ENCODE measurements at regions not wholly inside any gene's neighbourhood (a gene's known extent, or its start where the extent isn't known, plus 50 kb on each side); places are given as distances from the start of the nearest gene placed in this dataset.

DNA sequence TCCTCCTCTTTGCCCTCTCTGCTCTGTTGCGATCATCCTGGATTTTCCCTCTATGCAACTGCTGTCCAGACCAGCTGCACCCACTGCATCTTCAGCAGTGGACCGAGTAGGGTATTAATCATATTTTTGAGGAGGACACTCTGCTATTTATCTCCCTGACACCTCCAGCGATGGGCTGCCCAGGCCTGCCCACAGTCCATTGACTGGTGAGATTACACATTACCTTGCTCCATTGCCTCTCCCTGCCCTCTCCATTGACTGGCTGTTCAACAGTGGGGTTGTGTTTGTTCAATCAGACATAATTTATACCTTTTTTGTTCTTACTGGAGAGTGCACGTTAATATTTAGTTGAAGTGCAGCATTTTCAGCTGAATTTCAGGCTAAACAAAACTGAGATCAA is 559.3 kb upstream of the ARRDC4 start:
- H3K9me3 Mint-ChIP-seq, result peaks cover 0 to 6% of the 10 kb centered on the region in 2 donors
- DNase-seq (ENCODE audit: low spot score in 2 of 2), result no peak
- ATAC-seq, result no peak
- H3K27ac Mint-ChIP-seq, result no peak overlapping the region
- H3K36me3 Mint-ChIP-seq, result no peaks in the 10 kb centered on the region

DNA sequence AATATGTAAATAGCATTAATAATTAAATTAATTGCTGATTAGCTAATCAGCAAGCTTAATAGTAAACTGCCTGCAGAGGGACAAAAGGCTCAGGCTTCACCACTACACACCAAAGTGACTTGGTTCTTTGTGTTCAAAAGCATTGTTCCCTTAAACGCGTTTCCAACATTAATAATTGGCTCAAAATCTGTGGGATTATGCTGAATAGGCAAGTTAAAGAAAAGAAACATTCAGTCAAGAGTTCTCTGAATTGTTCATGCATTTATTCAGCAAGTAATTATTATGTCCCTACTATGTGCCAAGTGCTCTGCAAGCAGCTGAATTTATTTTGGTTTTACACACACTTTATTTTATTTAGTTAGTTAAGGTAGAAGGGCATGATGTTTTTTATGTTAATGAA is 558.5 kb upstream of the ARRDC4 start:
- no peak for DNase-seq (ENCODE audit: low spot score in 2 of 2)
- Mint-ChIP-seq H3K27ac (no peak overlapping the region), H3K9me3 (peaks cover 0 to 6% of the 10 kb centered on the region in 2 donors), H3K36me3 (no peaks in the 10 kb centered on the region)
- no peak for ATAC-seq

DNA sequence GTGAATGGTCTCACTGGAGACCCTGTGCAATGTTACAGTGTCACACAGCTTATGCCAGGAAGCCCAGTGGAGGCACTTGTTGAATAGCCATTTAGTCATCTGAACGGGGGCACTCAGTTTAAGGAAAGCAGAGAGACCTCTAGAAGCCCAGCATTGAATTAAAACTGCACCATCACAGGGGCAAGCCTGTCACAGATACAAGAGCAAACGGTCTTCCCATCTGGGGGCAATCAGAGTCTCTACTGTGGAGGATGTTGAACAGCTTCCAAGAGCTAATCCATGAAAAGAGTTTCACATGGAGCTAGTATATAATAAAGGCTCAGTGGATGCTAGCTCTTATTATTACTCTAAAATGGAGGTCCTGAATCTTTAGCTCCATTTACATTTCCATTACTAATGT is 553.7 kb upstream of the ARRDC4 start:
- ATAC-seq, result no peak
- Mint-ChIP-seq H3K36me3 (no peaks in the 10 kb centered on the region), H3K27ac (no peak overlapping the region), H3K9me3 (no peaks in the 10 kb centered on the region)
- no peak for DNase-seq (ENCODE audit: low spot score in 2 of 2)

DNA sequence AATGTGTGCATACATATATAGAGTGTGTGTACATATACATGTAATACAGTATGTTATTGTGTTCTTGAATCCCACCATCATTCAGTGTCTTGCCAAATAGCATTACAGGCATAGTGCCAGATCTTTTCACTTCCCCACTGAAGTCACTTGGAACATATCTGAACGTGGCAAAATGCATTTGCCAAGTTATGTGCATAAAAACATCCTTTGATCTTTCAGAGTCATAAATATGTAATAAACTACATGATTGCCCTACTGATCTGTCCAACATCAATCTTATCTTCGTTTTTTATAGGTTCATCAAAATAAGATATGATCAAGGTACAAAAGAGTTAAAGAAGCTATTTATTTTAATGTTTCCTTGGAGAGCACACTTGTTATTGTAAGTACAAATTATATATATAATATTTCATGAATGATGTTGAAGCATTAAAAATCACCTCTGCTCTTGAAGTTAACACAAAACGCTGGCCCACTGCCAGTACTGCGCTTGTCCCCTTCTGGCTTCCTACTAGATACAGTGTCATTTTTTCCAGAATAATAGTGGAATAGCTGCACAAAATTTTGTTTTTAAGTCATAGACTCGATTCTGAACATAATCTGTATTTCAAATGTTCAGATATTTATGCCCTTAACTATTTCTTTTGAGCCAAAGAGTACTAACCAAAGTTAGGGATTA is 549.5 kb upstream of the ARRDC4 start:
- no peak for DNase-seq (ENCODE audit: low spot score in 2 of 2)
- H3K9me3 Mint-ChIP-seq, result peaks cover 0 to under 1% of the 10 kb centered on the region in 2 donors
- H3K27ac Mint-ChIP-seq, result no peak overlapping the region
- H3K36me3 Mint-ChIP-seq, result no peaks in the 10 kb centered on the region
- ATAC-seq, result no peak

DNA sequence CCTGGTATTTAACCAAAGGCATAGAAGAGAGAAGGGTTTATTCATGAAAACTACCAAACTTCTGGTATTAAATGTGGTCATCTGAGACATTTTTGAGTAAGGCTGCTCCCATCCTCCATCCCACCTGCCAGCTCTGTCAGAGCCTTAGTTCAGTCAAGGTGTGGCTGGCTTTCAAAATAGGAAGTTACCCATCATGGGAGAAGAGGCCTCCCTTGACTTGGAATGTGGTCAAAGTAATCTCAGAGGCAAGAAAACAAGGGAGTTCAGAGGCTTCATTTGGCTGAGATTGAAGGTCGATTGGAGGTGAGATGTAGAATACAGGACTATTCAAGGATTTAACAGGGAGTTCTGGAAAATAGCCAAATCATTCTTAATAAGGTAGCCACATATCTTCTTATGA is 540.4 kb upstream of the ARRDC4 start:
- DNase-seq (ENCODE audit: low spot score in 2 of 2) (no peak), ATAC-seq (no peak)
- Mint-ChIP-seq H3K27ac (no peak overlapping the region), H3K36me3 (peaks cover 0 to 8% of the 10 kb centered on the region in 2 donors), H3K9me3 (peaks cover 12 to 15% of the 10 kb centered on the region in 2 donors)

DNA sequence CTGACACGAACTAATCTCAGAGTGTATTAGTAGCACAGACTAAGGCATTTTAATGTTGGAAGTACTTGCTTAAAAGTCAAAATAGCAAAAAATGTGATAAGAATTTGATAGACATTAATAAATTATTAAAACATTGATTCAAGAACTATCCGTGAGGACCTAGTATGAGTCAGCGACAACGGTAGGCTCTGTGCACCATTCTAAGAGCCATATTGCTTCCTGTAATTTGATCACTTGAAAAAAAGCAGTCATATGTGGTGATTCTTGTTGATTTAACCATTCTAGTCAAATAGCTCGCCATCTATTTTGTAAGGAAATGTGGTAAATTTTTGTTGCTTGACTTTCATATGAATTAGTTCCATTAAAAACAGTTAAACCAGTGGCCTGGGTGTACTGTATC is 534.9 kb upstream of the ARRDC4 start:
- ATAC-seq (no peak), DNase-seq (ENCODE audit: low spot score in 2 of 2) (no peak)
- Mint-ChIP-seq H3K36me3 (no peaks in the 10 kb centered on the region), H3K9me3 (peaks cover under 1 to 6% of the 10 kb centered on the region in 2 donors), H3K27ac (no peak overlapping the region)

DNA sequence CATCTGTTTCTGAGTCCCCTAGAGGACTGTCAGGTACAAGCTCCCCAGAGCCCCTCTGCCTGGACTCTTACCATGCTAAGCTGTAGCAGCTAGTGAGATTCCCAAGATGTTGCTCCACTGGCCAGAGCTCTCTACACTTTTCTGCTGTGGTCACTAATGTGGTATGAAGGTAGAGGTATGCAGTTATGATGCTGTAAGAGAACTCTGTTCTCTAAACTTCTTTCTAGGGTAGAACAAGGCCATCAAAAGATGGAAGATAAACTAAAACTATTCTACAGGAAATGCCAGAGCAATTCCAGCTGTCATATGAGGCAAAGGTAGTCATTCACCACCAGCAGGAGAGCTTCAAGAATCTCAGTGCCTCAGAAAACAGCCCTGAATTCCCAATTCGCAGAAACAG is 517.4 kb upstream of the ARRDC4 start:
- no peak for ATAC-seq
- Mint-ChIP-seq H3K9me3 (peaks cover 5 to 7% of the 10 kb centered on the region in 2 donors), H3K36me3 (no peaks in the 10 kb centered on the region), H3K27ac (no peak overlapping the region)
- no peak for DNase-seq (ENCODE audit: low spot score in 2 of 2)

DNA sequence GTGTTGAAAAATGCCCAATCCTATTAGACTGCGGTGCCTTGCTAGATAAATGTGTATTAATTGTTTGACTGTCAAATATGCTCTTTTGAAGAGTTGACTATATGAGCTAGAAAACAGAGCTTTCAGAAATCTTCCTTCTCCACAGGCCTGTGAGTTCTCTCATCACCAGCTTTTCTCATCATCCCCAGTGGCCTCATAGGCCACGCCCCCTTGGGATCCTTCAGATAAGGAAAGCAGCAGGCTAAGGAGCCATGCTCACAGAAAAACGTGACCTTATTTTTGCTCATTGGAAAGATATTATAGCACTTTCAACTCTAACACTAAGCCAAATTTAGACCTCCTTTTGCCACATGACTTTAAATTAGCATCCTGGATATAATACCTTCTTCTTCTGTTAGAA is 514.4 kb upstream of the ARRDC4 start:
- Mint-ChIP-seq H3K36me3 (no peaks in the 10 kb centered on the region), H3K9me3 (peaks cover 7 to 8% of the 10 kb centered on the region in 2 donors), H3K27ac (no peak overlapping the region)
- ATAC-seq, result no peak
- DNase-seq (ENCODE audit: low spot score in 2 of 2), result no peak

DNA sequence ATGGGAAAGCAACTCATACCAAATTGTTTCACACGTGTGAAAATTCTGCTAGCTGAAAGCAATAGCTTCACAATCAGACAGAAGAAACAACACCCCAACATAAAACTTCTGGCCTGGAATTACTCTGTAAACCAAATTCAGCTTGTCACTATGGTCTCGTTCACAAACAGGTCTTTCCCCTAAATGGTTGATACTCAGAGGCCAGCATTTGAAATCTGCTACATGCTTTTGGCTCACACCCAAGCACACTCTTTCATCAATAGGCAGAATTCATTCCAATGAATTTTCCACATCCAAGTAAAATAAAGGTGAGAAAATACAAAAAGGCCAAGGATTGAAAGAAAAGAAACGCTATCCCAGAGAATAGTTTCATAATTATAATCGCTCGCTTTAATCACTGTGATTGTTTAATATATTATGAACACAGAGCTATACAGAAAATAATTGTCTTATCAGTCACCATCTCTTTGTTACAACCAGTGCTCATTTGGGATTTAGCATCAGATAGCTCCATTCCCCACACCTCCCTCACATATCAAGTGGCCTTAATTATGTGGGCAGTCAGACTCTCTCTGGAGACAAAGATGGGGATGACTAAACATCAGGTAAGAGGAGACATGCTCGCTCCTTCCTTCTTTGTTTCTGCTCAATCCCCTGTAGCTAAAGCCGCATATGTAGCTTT is 503.8 kb upstream of the ARRDC4 start:
- DNase-seq (ENCODE audit: low spot score in 2 of 2) (no peak), ATAC-seq (no peak)
- no peaks in the 10 kb centered on the region for H3K36me3 Mint-ChIP-seq
- no peaks in the 10 kb centered on the region for H3K9me3 Mint-ChIP-seq
- no peak overlapping the region for H3K27ac Mint-ChIP-seq

DNA sequence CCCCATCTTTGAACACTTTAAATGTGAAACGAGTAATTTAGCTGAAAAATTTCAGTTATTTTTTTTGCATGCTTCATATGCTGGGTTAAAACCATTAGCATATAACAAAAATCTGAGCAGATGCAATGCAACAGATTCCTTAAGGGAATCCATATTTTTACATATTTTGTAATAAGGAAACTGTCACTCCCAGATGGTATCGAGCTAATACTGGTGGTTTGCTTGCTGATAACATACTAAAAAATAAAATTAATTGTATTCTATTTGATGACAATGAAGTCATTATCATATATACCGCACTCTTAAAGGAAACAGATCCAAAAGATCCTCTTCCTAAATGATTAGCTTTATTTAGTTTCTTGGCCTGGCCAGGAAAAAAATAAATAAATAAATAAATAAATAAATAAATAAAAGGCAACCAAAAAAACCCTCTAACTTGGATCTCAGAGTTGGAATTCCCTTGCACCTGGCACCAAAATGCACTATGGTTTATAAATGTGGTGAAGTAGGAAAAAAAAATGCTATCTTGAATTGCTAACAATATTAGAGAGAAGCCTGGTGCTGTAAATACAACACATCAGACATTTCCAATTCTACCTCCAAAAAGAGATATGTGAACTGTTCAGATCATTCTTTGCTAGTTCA is 503.2 kb upstream of the ARRDC4 start:
- H3K36me3 Mint-ChIP-seq, result no peaks in the 10 kb centered on the region
- H3K27ac Mint-ChIP-seq, result no peak overlapping the region
- H3K9me3 Mint-ChIP-seq, result no peaks in the 10 kb centered on the region
- ATAC-seq (no peak), DNase-seq (ENCODE audit: low spot score in 2 of 2) (no peak)

DNA sequence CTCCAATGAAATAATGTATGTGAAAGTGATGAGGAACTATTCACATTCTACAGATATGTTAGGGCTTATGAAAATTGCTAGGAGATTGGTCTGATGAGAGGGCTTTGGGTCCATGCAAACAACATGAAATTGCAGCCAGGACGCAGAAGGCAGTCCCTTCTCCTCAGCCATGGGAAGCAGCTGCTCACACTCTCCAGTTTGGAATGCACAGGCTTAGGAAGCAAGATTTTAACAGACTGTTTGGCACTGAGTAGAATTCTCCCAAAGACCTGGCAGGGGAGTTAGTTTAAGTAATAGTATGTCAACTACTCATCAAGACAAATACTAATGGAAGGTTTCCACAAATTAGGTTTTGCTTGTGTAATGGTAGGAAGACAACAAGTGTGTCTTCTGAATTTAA is 500.7 kb upstream of the ARRDC4 start:
- Mint-ChIP-seq H3K27ac (no peak overlapping the region), H3K9me3 (no peaks in the 10 kb centered on the region), H3K36me3 (no peaks in the 10 kb centered on the region)
- ATAC-seq (no peak), DNase-seq (ENCODE audit: low spot score in 2 of 2) (no peak)

DNA sequence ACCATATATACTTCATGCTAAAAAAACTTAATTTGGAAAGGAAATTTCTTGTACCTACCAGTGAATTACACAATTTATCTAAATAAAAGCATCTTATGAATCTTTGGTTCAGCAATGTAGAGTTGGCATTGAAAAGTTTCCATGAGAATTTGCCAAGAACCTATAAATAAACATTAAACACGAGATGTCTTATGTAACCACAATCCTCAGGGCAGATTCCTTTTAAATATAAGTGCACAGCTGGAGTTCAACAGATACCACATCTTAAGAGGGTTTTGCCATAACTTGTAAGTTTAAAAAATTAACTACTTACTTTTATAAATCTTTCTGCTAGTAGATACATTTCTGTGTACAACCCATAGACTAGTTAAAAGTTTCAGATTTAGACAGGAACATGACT is 499.3 kb upstream of the ARRDC4 start:
- no peak for ATAC-seq
- no peak for DNase-seq (ENCODE audit: low spot score in 2 of 2)
- Mint-ChIP-seq H3K9me3 (peaks cover 0 to 3% of the 10 kb centered on the region in 2 donors), H3K36me3 (no peaks in the 10 kb centered on the region), H3K27ac (no peak overlapping the region)

DNA sequence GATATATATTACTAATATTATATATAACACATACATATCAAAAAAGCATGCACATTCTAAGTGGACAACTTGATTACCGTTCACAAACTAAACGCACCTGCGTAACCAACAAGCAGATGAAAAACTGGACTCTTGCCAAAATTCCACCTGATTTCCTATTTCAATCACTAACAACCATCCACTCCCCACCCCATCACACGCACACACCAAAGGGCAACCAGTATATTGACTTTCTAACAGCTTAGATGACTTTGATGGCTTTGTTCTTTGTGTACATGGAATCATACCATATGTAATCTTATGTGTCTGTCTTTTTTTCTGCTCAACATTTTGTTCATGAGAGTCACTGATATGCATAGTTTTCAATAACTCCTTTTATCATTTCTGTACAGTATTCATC is 496.8 kb upstream of the ARRDC4 start:
- H3K36me3 Mint-ChIP-seq, result no peaks in the 10 kb centered on the region
- ATAC-seq (no peak), DNase-seq (ENCODE audit: low spot score in 2 of 2) (no peak)
- H3K27ac Mint-ChIP-seq, result no peak overlapping the region
- peaks cover 0 to 3% of the 10 kb centered on the region in 2 donors for H3K9me3 Mint-ChIP-seq

DNA sequence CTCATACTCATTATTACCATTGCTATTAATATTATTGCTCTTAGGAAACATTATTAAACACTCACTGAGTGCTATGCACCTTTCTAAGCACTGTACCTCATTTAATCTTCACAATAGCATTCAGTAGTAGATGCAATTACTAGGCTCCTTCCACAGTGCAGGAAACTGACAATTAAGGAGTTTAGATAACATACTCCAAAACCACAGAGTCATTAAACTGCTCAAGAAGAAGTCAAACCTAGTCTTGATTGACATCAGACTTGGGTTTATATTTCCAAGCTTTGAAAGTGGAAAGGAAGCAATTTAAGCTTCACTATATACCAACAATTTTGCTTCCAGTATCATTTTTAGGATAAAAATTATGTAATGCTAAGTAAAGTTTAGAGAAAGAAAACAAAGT is 490.1 kb upstream of the ARRDC4 start:
- DNase-seq (ENCODE audit: low spot score in 2 of 2), result no peak
- Mint-ChIP-seq H3K9me3 (peaks cover 8 to 9% of the 10 kb centered on the region in 2 donors), H3K27ac (no peak overlapping the region), H3K36me3 (no peaks in the 10 kb centered on the region)
- ATAC-seq, result no peak

DNA sequence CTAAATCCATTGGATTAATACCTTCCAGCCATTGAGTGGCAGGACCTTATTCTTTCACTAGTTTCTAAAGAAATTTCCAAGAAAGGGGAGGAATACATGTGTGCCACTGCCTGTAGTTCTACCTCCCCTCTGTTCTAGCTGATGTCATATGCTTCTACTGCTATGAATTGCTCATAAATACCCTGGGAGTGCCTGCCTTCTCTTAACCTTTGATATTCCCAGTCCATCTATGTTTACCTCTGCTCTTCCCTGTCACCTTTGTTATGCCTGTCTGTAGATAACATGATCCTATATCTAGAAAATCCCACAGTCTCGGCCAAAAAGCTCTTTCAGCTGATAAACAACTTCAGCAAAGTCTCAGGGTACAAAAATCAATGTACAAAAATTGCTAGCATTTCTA is 486.9 kb upstream of the ARRDC4 start:
- DNase-seq (ENCODE audit: low spot score in 2 of 2) (no peak), ATAC-seq (no peak)
- no peaks in the 10 kb centered on the region for H3K36me3 Mint-ChIP-seq
- no peak overlapping the region for H3K27ac Mint-ChIP-seq
- H3K9me3 Mint-ChIP-seq, result peaks cover 4 to 9% of the 10 kb centered on the region in 2 donors

DNA sequence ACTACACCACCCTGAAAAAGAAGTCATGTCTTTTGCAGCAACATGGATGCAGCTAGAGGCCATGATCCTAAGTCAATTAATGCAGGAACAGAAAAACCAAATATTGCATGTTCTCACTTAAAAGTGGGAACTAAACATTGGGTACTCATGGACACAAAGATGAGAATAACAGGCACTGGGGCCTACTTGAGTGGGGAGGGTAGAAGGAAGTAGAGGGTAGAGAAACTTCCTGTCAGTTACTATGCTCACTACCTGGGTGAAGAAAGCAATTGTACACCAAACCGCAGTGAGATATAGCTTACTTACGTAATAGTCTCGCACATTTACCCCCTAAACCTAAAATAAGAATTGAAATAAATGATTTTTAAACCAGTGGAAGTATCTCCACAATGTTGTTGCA is 480.5 kb upstream of the ARRDC4 start:
- no peak for ATAC-seq
- no peaks in the 10 kb centered on the region for H3K36me3 Mint-ChIP-seq
- H3K9me3 Mint-ChIP-seq, result peaks cover 4 to 7% of the 10 kb centered on the region in 2 donors
- no peak overlapping the region for H3K27ac Mint-ChIP-seq
- no peak for DNase-seq (ENCODE audit: low spot score in 2 of 2)

DNA sequence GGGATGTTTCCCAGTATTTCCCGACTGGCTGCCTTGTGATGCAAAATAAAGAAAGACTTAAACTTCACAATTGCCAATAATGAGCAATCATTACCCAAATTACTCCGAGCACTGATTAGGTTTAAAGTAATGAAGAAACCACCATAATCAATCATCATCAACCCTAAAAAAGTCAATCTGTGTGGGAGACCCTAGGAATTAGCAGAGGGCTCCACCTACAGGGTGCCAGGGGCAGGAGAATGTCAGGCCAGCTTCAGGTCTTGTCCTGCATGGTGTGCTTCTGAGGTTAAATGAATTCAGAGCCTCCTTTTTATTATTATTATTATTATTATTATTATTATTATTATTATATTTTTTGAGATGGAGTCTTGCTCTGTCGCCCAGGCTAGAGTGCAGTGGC is 478.0 kb upstream of the ARRDC4 start:
- DNase-seq (ENCODE audit: low spot score in 2 of 2) (no peak), ATAC-seq (no peak)
- peaks cover 4 to 13% of the 10 kb centered on the region in 2 donors for H3K9me3 Mint-ChIP-seq
- peaks cover 0 to 7% of the 10 kb centered on the region in 2 donors for H3K36me3 Mint-ChIP-seq
- no peak overlapping the region for H3K27ac Mint-ChIP-seq

DNA sequence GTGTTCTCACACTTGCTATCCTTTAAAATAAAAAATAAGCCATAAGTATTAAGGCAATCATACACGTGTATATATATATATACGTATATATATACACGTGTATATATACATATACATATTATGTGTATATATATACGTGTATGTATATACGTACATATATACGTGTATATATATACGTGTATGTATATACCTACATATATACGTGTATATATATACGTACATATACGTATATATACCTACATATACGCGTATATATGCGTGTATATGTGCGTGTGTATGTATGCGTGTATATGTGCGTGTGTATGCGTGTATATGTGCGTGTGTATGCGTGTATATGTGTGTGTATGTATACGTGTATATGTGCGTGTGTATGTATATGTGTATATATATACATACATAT is 477.3 kb upstream of the ARRDC4 start:
- H3K36me3 Mint-ChIP-seq, result peaks cover 0 to 7% of the 10 kb centered on the region in 2 donors
- no peak overlapping the region for H3K27ac Mint-ChIP-seq
- DNase-seq (ENCODE audit: low spot score in 2 of 2) (no peak), ATAC-seq (no peak)
- H3K9me3 Mint-ChIP-seq, result peaks cover 4 to 13% of the 10 kb centered on the region in 2 donors
